LHCN-M2 (cell line): ENCODE measurements at regions not wholly inside any gene's neighbourhood (a gene's known extent, or its start where the extent isn't known, plus 50 kb on each side); places are given as distances from the start of the nearest gene placed in this dataset.

Source experiments
- DNase-seq: peaks from one replicate; pipeline ENCODE4 v3.0.0-alpha.2; 2012; ENCODE audit warnings: low read depth

DNA sequence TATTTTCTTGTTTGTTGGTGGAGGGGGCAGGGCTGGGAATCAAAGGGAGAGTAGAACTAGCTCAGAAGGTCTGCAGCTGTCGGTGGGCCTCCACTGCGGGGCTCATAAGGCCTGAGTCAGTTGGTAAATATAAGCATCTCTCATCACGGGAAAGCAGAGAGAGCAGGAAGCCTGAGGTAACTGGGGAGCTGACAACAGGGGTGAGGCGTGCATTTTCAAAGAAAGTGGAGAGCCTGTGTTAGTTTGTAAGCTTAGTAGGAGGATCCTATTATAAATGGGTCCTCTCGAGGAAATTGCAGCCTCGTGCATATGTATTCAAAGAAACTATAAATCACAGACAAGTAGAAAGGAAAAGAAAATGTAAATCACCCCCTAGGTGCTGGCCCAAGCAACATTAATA is 221.0 kb upstream of the CDH13 start:
- DNase-seq, result no peak

DNA sequence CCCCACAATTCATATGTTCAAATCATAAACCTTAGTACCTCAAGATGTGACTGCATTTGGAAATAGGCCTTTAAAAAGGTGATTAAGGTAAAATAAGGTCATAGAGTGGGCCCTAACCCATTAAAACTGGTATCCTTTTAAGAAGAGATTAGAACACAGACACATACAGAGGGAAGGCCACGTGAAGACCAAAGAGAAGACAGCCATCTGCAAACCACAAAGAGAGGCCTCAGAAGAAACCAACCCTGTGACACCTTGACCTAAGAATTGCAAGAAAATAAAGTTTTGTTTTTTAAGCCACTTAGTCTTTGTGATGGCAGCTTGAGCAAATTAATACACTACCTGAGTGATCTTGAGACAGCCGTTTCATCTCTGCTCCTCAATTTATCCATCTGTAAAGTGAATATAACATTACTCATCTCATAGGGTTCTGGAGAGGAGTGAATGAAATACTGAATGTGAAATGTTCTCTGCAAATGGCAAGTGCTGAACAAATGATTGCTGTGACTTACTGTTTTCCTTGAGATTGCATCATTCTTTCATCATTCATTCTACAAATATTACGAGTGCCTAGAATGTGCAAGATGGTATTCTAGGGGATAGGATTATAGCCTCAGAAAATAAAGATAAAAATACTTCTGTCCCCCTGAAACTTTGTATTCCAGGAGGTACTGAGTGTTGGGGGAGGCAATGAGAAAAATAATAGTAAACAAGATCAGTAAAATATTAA is 222.0 kb upstream of the CDH13 start:
- DNase-seq, result no peak

DNA sequence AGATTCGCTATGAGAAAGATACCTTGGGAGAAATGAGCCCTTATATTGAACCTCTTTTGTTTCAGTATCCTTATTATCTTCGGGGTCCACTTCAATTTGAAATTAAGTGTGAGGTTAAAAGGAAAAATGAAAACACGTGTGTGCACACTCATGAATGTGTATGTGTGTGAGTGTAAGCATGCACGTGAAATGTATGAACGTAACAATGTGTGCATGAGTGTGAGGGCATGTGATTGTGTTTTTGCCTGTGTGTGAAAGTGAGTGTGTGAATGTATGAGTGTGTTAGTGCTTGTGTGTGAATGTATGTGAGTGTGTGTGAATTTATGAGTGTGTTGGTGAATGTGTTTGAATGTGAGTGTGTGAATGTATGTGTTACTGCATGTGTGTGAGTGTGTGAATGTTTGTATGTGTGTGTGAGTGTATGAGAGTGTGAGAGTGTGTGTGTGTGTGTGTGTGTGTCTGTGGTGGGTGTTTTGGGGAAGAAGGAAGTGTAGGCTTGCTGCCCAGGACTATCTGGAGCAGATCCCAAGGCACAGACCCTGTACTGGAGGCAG is 224.0 kb upstream of the CDH13 start:
- DNase-seq, result no peak

DNA sequence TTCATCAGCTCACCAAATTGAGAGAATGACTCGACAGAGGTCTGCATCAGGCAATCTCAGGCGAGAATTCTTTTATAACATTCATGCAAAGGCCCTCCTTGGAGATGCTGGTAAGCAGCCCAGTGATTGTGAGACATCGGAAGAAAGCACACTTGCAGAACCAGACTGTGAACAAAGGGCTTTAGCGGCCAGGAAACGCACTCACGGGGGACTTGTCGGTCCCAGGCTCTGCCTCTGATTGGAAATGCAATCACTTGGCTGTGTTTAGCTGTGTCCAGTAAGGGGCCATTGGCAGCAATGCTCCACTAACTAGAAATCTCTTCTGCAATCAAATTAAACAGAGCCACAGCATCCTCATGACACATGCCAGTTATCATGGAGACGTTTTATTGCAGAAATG is 226.7 kb upstream of the CDH13 start:
- DNase-seq, result no peak

DNA sequence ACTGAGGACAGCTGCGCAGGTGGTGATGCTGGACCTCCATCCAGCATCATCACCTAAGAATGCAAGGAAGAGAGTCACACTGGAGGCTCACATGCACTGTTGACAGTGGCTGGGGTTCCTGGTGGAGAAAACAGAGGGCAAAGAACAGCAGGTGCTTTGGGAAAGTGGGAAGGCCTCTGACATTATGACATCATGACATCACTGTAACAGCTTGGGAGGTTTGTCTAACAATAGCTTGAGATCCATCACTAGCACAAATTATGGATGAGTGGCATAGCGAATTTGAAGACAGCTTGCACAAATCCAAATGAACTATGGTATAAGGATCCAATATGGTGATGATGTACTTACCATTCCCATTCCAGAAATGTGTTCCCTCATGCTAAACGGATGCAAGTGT is 226.5 kb upstream of the MPHOSPH6 start:
- DNase-seq, result no peak

DNA sequence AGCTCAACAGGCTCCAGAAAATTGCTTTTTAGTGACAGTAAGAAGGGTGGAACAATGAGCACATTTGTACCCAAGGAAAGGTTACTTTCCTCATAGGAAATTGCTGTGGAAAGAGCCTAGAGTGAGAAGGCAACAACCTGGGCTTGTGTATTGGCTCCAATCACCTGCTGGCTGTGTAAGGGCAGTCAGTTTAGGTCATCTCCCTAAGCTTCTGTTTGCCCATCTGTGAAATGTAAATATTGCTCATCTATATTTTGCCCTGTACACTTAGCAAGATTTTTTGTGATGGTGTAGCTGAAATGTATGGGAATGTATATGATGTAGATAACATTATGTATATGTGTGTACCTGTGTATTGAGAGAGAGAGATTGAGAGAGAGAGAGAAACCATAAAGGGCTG is 225.2 kb upstream of the MPHOSPH6 start:
- no peak for DNase-seq

DNA sequence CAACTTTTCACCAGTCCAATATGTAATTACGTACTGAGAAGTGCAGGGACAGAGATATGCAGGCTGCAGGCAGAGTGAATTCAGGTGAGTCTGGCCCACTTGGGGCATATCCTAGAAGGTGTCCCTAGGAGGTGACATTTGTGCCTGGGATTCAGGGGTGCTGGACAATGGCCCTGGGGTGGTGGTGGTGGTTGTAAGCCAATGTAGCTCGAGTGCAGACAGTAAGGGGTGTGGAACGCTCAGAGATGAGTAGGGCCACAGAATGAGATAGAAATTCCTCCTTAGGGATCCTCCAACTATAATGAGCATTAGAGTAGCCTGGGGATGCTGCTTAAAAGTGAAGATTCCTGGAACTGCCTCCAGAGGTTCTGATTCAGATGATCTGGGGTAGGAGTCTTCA is 221.7 kb upstream of the MPHOSPH6 start:
- DNase-seq, result no peak

DNA sequence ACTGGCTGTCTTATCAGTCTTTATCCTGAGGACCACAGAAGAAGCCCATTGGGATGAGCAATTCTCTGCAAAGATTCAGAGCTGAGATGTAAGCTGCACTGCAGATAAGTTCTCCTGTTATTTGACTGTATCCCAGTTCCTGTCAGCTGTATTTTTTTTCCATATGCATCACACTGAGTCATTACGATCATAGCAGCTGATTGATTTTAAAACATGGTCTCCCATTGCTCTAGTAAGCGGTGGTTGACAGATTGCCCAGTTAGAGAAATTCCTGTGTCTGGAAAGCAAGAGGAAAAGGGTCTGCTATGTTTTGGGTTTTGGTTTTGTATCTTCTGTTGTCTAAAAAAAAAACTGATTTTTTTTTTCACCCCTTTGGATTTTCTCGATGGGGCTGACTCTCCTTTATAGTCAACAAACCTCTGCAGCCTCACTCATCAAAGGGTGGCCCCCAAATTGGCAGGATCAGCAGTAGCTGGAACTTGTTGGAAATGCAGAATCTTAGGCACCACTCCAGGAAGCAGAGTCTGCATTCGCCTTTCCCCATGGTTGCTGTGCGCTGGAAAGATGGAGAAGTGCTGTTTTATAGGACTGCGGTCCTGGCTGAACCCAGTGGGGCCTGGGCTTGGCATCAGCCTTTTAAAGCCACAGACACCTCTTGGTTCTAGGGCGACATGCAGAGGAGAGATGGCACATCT is 220.1 kb upstream of the MPHOSPH6 start:
- no peak for DNase-seq

DNA sequence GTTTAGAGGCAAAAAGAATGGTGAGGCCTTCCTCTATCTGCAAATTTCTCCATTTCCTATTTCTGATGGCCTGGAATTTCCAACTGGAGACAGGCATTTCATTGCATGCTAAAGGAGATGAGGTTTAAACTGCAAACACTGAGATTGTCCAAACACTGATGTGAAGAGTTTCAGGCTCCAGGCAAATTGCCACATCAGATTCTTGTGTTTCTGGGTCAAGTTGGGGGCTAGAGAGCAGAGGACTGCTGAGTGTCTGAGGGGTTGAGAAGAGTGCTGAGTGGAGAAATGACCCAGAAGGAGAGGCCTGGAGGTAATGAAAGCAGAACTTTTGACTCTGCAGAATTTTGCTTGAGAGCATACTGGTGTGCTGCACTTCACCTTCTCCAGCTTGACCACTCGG is 216.7 kb upstream of the MPHOSPH6 start:
- DNase-seq, result no peak

DNA sequence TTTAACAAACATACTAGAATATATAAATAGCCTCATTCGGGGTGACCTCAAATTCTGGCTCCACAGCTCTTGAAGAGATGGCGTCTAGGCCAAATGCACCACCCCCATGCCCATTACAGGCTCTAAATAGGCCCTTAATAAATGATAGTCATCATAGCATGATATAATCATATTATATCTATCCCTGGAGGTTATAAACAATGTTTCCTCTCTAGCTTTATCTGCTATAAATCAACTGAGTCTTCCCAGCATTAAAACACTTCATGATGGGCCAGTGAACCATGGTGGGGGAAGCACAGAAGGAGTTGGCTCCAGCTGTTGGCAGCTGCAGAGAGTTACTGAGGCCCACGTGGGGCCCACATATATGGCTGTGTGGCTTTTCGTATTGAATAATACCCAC is 214.9 kb upstream of the MPHOSPH6 start:
- DNase-seq, result no peak

DNA sequence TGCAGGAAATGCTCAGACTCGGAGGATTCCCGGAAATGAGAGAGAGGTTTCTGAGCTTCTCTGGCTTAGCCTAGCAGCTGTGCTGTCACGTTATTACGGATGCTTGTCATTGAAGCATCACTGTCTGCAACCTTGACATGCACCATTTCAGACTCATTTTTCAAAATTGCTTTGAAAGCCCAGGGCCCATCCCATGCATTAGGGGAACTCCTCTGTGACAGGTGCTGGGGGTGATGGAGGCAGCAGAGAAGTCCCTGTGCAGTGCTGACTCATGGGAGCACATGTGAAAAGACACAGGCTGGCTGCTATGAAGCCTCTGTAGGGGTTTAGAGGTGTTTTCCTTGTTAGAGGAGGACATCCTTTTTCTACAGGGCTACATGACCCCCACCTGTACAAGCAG is 214.0 kb upstream of the MPHOSPH6 start:
- DNase-seq, result peak; percentile 9

DNA sequence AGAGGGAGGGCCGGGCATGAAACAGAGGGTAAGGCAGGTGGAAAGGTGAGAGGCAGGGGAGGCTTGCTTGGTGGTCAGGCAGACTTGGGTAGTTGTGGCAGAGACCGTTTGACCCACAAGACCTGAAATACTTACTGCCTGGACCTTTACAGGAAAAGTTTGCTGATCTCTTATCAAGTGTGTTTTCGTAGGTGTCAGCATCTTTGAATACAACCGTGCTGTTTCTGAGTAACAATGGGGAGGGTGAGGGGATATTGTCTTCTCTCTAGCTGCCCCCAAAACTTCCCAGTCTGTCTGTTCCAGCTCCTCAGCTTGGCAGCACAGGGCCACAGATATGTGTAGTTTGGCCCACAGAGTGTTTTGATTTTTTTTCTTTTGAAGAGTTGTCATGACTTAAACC is 212.5 kb upstream of the MPHOSPH6 start:
- no peak for DNase-seq

DNA sequence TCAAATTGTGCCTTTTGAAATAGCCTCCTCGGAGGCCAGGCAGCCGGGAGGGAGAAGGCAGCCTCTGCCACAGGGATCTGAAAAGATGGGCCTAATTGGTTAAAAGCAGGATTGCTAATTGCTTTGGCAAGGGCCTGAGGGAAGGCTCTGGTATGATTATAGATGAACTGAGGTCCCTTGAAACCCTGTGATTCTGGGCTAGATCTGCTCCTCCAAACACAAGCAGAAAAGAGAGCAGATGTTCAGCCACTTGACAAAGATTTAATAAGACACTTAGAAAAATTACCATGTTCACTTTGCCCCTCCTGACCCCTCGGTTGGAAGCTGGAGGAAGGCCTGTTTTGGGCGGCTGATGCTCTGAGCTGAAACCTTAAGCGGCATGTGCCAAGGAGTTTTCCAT is 209.5 kb upstream of the MPHOSPH6 start:
- no peak for DNase-seq

DNA sequence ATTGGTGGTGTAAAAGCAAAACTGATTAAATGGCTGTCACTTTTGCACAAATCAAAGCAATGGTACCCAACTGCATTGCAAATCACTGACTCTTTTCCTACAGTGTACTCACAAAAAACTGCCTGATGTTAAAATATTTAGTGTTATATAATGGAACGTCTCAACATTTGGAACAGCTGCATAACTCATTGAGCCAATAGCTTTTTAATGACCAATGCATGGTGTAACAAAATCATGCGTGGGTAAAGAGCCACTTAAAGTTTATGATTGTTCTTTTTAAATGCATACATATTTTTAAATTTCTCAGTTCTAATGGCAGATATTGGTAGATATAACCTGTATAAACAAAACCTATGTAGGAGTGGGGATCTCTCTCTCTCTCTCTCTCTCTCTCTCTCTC is 204.0 kb upstream of the MPHOSPH6 start:
- DNase-seq, result no peak

DNA sequence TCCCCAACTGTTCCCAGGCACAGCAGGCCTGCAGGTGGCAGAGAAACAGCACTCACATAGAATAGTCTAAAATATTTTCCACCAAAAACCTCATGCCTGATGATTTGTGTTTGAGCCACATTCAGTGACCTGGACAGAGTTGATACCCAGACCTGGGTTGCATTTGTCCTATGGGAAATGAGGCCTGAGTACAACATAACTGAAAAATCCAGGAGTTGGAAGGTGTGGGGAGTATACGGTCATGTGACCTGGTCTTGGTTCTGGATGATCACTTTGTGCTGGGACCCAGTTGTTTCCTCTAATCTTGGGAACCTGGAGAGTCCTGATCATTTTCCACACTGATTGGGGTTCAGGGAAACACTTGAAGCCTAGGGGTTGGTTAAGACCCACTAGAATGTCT is 200.3 kb upstream of the MPHOSPH6 start:
- DNase-seq, result no peak

DNA sequence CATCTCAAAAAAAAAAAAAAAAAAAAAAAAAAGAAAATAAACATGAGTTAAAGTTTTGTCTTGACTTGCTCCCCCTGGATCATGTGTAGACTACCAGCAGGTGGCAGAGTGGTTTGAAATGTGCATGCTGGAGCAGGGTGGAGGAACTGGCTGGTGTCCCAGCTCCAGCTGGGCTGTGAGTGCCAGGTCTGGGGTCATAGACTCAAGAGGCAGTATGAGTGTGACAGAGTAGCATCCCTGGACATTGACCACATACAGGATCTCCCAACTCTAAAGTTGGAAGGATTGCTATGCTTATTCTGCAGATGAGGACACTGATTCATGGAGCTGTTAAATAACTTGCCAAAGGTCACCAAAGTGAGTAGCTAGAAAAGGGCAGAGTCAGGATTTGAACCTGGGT is 198.0 kb upstream of the MPHOSPH6 start:
- peak; percentile 23 for DNase-seq

DNA sequence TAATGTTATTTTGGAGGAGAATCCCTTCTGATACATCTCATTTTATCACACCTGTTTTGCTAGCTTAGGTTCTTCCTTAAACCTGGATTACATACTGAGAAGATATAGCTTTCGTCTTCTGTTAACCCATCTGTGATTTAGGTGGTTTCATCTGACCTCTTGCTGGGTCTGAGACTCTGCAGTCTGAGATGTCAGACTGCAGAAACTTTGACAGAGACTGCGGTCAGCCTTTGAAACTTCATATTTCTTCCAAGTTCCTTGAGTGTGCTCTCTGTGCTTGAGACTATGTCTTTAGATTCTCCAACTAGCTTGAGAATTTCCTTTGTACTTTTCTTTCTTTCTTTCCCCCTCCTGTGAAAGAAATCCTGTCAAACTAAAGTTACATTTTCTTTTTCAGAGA is 196.4 kb upstream of the MPHOSPH6 start:
- DNase-seq, result no peak

DNA sequence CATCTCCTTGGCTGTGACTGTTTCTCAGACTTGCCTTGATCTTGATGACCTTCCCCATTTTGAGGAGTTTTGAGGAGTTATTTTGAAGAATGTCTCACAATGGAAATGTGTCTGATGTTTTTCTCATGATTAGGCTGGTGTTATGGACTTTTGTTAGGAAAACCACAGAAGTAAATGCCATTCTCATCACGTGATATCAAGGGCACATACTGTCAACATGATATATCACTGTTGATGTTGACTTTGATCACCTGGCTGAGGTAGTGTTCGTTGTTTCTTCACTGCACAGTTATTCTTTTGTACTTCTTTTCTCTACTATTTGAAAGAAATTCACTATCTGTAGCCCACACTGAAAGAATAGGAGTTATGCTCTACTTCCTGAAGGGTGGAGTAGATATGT is 194.7 kb upstream of the MPHOSPH6 start:
- DNase-seq, result no peak

DNA sequence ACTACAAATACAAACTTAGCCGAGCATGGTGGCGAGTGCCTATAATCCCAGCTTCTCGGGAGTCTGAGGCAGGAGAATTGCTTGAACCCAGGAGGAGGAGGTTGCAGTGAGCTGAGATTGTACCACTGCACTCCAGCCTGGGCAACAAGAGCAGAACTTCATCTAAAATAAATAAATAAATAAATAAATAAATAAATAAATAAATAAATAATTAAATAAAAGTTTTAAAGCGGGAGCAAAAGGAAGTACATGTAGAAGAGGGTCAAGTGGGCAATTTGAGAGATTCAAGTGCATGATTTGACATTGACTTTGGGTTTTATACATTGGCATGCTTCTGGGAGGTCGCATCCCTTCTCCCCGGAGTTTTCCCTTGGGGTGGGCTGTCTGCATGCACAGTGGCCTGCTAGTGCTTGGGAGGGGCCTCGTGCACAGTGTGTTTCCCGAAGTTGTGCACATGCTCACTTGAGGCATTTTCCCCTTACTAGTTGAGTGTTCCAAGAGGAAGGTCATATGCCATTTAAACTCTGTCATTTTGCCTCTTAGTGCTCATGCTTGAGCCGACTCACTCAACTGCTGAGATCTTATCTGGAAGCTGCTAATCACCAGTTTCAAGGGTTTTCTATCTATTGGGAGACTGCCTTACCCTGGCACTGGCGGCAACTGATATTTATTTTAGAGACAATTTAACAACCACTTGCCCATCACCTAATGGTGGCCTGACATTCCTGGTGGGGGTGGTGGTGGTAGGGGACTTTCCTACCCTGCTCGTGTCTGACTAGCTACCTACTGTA is 193.2 kb upstream of the MPHOSPH6 start:
- DNase-seq, result no peak

DNA sequence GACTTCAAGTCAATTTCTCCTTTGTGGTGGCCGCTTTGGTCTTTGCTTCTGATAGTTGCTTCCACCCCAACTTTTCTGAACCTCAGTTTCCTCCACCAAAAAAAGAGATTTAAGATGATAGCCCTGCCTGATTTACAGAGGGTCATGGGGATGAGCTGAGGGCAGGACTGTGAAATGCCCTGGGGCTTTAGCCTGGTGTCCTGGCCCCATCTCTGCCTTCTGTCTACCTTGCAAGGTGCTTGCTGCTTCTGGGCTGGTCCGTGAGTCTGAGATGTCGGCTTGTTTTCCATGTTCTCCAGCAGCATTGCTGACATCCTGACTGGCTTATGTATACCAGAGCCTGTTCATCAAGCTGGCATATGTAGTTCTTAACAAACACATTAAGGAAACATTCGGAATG is 191.9 kb upstream of the MPHOSPH6 start:
- DNase-seq, result no peak

DNA sequence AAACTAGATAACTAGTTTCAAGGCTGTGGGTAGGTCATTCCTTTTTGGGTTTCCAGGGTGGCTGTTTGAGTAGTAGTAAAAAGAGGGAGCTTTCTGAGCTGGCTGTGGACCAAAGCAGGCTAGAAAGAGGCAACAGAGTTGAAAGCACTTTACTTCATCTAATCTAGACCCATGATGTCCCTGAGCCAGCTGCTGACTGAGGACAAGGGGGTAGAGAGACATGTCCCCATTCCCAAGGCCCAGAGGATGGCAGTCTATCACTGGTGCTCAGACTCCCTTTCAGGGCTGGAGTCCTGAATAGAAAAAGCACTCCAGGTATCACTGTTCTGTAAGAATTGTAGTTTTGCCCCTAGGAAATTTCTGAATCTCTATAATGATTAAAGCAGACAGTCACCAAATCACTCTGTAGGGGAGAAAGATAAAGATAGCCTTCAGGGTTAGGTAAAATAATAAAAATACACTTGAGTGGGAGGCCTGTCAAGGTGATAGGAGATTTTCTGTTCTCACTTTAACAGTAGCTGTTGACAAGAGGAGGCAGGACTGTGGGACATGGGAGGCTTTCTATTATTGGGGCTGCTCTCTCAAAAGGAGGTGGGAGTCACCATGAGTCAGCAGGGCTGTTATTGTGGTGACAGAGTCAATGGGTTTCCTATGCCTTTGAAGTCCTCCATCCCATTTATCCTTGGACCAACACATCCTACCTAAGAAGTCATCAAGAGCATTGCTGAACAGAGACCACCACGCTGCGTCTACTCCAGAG is 190.2 kb upstream of the MPHOSPH6 start:
- no peak for DNase-seq
